Right atrium auricular region (tissue), 2 donors: ENCODE measurements at regions not wholly inside any gene's neighbourhood (a gene's known extent, or its start where the extent isn't known, plus 50 kb on each side); places are given as distances from the start of the nearest gene placed in this dataset.

Experiments
- DNase-seq: peaks from one replicate; pipeline ENCODE4 v3.0.0-alpha.2; 2019; ENCODE audit warnings: low spot score
- H3K27ac ChIP-seq, 2 donors: fragments of 200-600 bp; sonication (generic); 1 replicate in 1 of 2; 2 replicates in 1 of 2; pipeline ENCODE4 v1.5.1; 2016 to 2019
- H3K27me3 ChIP-seq, 2 donors: fragments of 200-600 bp; sonication (generic); one replicate each; pipeline versions ENCODE4 v1.5.1 to v1.6.0; 2017 to 2019
- H3K36me3 ChIP-seq: fragments of 200-600 bp; sonication (generic); one replicate; pipeline ENCODE4 v1.5.1; 2016
- H3K4me1 ChIP-seq, 2 donors: fragments of 200-600 bp; sonication (generic); one replicate each; pipeline versions ENCODE4 v1.5.1 to v1.6.0; 2017 to 2019
- H3K4me3 ChIP-seq, 2 donors: fragments of 200-600 bp; sonication (generic); 1 replicate in 1 of 2; 2 replicates in 1 of 2; pipeline ENCODE4 v1.5.1; 2017 to 2019; ENCODE audit warnings: mild to moderate bottlenecking in 1 of 2, moderate library complexity in 1 of 2
- H3K9me3 ChIP-seq, 2 donors: fragments of 200-600 bp; sonication (generic); one replicate each; pipeline ENCODE4 v1.5.1; 2019
- CTCF ChIP-seq, 2 donors: fragments of 200-600 bp; sonication (generic); IDR thresholded peaks; one replicate each; pipeline ENCODE4 v1.5.1; 2019; ENCODE audit warnings: antibody characterized with exemption in 2 of 2

GRCh38 chr11:39435641-39436040 lies 2023.8 kb downstream of the LRRC4C start:
- TF ChIP-seq CTCF (IDR thresholded peaks at IDR 0.05): no peak
- no peak for DNase-seq
- Histone ChIP-seq H3K27ac (no peak overlapping the region), H3K9me3 (no peaks in the 10 kb centered on the region), H3K4me1 (no peaks in the 10 kb centered on the region), H3K36me3 (no peaks in the 10 kb centered on the region), H3K27me3 (no peaks in the 10 kb centered on the region), H3K4me3 (no peak overlapping the region)

GRCh38 chr11:39434466-39434865 lies 2025.0 kb downstream of the LRRC4C start:
- no peaks in the 10 kb centered on the region for H3K4me1 ChIP-seq
- H3K27ac ChIP-seq: no peak overlapping the region
- TF ChIP-seq CTCF (IDR thresholded peaks at IDR 0.05): no peak
- no peaks in the 10 kb centered on the region for H3K36me3 ChIP-seq
- H3K27me3 ChIP-seq: no peaks in the 10 kb centered on the region
- DNase-seq: no peak
- H3K4me3 ChIP-seq: no peak overlapping the region
- H3K9me3 ChIP-seq: no peaks in the 10 kb centered on the region

- no peak overlapping the region for H3K27ac ChIP-seq
- DNase-seq: no peak
- no peaks in the 10 kb centered on the region for H3K27me3 ChIP-seq
- no peak overlapping the region for H3K4me3 ChIP-seq
- H3K4me1 ChIP-seq: no peaks in the 10 kb centered on the region
- no peaks in the 10 kb centered on the region for H3K36me3 ChIP-seq
- H3K9me3 ChIP-seq: no peaks in the 10 kb centered on the region
- no peak for TF ChIP-seq CTCF (IDR thresholded peaks at IDR 0.05)
Measured at GRCh38 chr11:39432929-39433328, 2026.5 kb downstream of the LRRC4C start.

- no peak for DNase-seq
- no peak for TF ChIP-seq CTCF (IDR thresholded peaks at IDR 0.05)
- Histone ChIP-seq H3K9me3 (no peaks in the 10 kb centered on the region), H3K36me3 (no peaks in the 10 kb centered on the region), H3K27ac (no peak overlapping the region), H3K4me3 (no peak overlapping the region), H3K4me1 (no peaks in the 10 kb centered on the region), H3K27me3 (no peaks in the 10 kb centered on the region)
Measured at GRCh38 chr11:39425226-39425625, 2034.2 kb downstream of the LRRC4C start.

GRCh38 chr11:39412117-39412516 lies 2047.3 kb downstream of the LRRC4C start:
- H3K27me3 ChIP-seq: no peaks in the 10 kb centered on the region
- no peak for TF ChIP-seq CTCF (IDR thresholded peaks at IDR 0.05)
- no peaks in the 10 kb centered on the region for H3K36me3 ChIP-seq
- no peak overlapping the region for H3K27ac ChIP-seq
- no peaks in the 10 kb centered on the region for H3K9me3 ChIP-seq
- DNase-seq: no peak
- no peak overlapping the region for H3K4me3 ChIP-seq
- no peaks in the 10 kb centered on the region for H3K4me1 ChIP-seq

- Histone ChIP-seq H3K27me3 (no peaks in the 10 kb centered on the region), H3K4me3 (no peak overlapping the region), H3K9me3 (no peaks in the 10 kb centered on the region), H3K4me1 (no peaks in the 10 kb centered on the region), H3K36me3 (no peaks in the 10 kb centered on the region), H3K27ac (no peak overlapping the region)
- TF ChIP-seq CTCF (IDR thresholded peaks at IDR 0.05): no peak
- no peak for DNase-seq
Measured at GRCh38 chr11:39385911-39386310, 2073.5 kb downstream of the LRRC4C start.
